HG02763 (cell line): ENCODE measurements at regions not wholly inside any gene's neighbourhood (a gene's known extent, or its start where the extent isn't known, plus 50 kb on each side); places are given as distances from the start of the nearest gene placed in this dataset.

Experiments
- ATAC-seq: cut with Tn5 transposase; IDR thresholded peaks from one replicate; pipeline ENCODE4 v1.9.1; 2021; ENCODE audit warnings: mild to moderate bottlenecking, moderate library complexity; ENCODE audit not compliant: unreplicated experiment

DNA sequence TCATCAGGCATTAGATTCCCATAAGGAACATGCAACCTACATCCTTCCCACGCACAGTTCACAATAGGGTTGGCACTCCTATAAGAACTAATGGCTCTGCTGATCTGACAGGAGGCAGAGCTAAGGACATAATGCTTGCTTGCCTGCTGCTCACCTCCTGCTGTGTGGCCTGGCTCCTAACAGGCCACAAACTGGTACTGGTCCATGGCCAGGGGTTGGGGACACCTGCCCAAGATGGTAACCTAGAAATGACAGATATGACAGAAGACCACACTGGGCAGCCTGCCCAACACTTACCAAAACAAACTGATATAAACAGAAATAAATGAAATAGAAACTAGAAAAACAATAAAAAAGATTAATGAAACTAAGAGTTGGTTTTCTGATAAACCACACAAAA is 325.6 kb downstream of the SEC23A start:
- ATAC-seq = no peak

GRCh38 chr14:38775986-38776385 is 327.0 kb downstream of the SEC23A start:
- ATAC-seq = no peak

DNA sequence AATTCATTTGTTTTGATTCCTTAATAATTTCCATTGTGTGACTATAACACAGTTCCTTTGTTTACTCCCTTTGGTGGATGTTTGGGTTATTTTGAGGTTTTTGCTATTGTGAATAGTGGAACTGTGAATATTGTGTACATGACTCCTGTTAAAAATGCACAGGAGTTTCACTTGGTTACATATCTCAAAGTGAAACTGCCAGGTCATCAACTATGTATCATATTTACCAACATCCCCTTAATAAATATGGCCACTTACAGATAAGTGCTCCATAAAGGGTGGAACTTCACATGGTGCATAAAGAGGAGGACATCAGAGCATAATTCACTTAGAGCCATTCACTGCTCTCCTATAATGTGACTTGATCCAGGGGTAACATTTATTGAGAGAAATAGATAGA is 328.9 kb downstream of the SEC23A start:
- no peak for ATAC-seq

GRCh38 chr14:38770251-38770650 is 332.8 kb downstream of the SEC23A start:
- no peak for ATAC-seq

DNA sequence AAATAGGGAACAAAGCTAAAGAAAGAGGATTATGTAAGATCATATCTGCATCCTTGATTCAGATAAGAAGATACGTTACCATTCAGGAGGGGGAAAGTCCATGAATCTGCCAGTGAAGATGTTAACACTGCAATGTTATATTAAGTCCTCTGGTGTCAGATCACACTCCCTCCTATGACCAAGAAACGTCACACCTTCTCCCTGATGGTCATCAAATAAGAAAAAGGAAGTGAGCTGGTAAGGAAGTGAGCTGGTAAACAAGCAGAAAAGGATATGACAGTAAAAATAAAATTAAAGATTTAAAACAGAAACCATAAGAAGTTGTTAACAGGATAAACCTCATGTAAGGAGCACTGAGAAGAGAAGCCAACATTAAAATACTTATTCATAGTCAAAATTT is 340.2 kb downstream of the SEC23A start:
- no peak for ATAC-seq

GRCh38 chr14:38762426-38762825 is 340.6 kb downstream of the SEC23A start:
- no peak for ATAC-seq

DNA sequence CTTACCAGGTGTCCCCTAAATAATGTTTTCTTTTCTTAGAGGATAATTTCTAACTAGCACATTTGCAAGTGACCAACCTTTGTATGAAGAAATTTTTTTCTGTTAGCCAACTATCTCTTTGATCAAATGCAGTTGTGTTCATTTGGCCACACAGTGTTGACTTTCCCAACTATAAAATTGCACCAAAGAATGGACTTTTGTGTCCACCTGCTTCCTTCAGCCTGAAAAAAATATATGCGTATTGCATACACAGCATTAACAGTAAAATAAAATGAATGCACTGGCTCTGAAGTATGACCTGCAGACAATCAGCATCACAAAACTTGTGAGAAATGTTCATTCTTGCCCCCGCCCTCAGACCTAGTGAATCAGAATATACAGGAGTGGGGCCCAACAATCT is 342.0 kb downstream of the SEC23A start:
- no peak for ATAC-seq

DNA sequence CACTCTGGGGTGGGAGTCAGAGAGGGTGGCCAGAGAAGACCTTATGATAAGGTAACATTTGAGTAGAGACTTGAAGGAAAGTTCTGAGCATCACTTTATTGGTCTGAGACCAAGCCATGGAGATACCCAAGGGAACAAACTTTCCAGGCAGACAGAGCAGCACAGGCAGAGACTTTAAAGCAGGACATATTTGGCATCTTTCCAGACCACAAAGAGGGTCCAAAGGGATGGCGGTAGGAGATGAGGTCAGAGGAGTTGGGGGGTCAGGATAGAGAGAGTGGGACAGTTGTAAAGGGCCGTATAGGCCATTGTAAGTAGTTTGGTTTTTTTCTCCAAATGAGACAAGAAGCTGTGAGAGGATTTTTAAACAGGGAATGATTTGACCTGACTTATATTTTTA is 344.4 kb downstream of the SEC23A start:
- no peak for ATAC-seq

DNA sequence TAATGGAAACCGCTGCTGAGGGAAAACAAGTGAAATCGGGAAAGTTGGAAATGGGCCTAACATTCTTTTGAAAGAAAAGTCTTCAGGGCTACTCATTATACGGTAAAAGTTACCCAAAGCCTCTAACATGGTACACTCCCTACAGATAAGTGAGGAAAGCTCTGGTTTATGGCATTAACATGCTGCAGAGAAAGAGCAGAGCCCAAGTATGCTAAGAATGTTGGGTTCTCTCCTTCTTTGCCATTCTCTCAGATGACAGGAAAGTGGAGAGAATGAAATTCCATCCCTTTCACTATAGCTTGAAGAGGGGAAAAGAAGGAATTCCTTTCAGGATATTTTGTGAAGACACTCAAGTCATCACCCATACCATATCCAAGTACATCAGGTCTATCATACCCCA is 348.0 kb downstream of the SEC23A start:
- ATAC-seq = no peak

- no peak for ATAC-seq
These were observed 350.3 kb downstream of the SEC23A start for GRCh38 chr14:38752750-38753149.

- ATAC-seq = no peak
These were observed 350.7 kb downstream of the SEC23A start for GRCh38 chr14:38752341-38752740.

DNA sequence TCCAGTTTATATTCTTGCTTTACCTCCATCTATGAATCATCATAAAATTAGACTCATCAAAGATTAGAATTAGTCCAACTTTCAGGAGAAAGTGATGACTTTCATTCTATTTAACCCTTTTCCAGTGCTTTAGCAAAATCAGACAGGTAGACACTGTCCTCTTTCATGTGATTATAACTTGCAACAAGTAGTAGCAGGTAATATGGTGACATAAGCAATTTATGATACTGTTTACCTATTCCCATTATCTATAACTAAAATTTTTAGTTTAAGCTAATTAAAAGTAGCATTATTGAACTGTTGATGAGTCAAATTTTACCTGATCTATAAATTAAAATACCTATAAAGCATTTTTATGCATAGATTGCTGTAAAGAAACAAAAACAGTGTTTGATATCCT is 351.6 kb downstream of the SEC23A start:
- no peak for ATAC-seq

DNA sequence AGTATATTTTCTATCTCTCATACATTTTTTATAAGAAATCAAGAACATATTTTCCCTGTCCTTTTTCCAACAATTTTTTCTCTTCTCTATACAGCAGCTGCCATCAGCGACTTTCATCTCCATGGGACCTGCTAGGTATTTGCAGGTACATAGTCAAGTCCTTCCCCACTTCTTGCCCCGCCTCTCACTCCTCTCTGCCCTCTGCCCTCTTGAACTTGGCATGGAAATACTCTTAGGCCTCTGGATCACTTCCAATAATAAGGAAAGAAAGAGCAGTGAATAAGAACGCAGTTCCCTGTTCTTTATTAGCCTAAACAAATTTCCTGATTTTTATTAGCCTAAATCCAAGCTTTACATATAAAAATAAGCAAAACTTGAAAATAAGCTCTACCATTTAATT is 353.1 kb downstream of the SEC23A start:
- no peak for ATAC-seq

- ATAC-seq = no peak
These were observed 357.2 kb downstream of the SEC23A start for GRCh38 chr14:38745861-38746260.

DNA sequence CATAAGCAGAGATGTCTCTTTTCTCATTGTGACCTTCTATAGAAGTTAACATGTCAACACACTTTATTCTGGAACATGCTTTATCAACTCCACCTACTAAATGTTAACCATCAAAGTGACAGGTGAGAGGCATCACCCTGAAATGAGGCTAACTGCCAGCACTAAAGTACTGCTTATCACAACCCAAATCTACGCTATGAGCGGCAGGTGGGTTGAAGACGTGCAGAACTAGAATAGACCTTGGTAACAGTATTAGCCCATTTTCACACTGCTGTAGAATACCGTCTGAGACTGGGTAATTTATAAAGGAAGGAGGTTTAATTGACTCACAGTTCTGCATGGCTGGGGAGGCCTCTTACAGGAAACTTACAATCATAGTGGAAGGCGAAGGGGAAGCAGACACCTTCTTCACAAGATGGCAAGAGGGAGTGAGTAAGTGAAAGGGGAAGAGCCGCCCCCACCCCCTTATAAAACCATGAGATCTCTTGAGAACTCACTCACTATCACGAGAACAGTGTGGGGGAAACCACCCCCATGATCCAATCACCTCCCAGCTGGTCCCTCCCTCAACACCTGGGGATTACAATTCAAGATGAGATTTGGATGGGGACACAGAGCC is 359.0 kb downstream of the SEC23A start:
- ATAC-seq = no peak

DNA sequence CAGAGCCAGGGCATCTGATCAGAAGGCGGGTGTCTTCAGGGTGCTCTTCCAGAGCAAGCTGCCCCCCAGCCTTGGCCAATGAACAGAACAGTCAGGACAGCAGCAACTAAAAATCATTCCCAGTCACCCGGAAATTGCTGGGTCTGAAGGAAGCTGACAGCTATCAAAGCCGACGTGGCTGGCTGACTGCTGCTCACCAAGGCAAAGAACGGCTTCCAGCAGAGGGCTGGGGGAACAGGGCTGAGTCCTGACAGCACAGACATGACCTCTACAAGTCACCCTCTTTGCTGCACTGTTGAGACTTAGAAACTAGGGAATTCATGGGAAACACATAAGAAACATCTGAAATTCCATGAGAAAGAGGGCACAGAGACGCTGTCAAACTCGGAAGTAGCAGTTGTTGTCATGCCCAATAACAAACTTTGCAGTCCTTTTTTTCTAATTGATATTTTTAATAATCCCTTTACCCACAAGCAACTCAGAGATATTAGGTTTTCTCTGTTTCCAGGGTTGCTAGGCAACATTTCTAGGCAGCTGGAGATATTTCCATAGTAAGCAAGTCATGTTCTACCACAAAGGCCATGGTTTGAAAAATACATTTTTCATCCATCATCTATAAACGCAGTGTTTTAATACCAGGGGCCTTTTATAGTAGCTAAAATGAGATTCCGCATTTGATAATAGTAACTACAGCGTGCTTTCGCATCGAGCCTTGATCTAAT is 365.2 kb downstream of the SEC23A start:
- no peak for ATAC-seq

GRCh38 chr14:38735005-38735404 is 368.0 kb downstream of the SEC23A start:
- ATAC-seq = no peak

DNA sequence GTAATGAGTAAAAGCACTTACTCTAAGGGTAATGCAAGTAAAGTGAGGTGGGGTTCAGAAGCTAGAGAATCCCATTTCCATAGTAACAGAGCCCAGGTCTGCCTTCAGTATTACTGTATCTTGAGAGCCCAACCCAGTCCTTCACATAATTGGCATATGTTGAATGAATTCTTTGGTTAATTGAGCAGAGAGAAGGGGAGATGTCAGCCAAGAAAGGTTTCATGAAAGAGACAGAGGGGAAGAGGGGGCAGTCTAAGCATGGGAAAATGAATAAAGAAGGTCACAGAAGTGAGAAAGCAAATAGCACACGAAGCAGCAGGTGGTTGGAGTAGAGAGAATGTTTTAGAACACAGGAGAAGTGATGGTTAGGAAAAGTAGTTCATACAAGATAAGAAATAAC is 371.1 kb downstream of the SEC23A start:
- ATAC-seq = no peak

- no peak for ATAC-seq
These were observed 372.6 kb downstream of the SEC23A start for GRCh38 chr14:38730420-38730819.

GRCh38 chr14:38727731-38728130 is 375.3 kb downstream of the SEC23A start:
- no peak for ATAC-seq

GRCh38 chr14:38724621-38725020 is 378.4 kb downstream of the SEC23A start:
- no peak for ATAC-seq

GRCh38 chr14:38723959-38724358 is 379.1 kb downstream of the SEC23A start:
- ATAC-seq = no peak

DNA sequence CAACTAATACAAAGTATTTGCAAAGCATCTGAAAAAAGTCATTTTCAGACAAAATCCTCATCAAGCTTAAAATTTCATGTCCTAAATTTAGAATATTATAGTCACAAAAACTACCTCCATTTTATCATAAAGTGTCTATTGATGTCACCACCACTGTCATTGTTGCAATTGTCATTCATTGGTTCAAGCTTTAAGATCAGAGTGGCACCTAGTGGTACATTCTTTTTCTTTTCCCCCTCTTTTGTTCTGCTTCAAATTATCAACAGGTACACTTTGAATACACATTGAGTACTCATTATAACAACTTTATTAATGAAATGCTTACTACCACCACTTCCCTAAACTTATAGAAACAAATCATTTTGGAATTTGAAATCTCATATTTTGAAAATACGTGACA is 379.8 kb downstream of the SEC23A start:
- no peak for ATAC-seq
